AG04449 (cell line): ENCODE measurements at regions not wholly inside any gene's neighbourhood (a gene's known extent, or its start where the extent isn't known, plus 50 kb on each side); places are given as distances from the start of the nearest gene placed in this dataset.

ENCODE experiments used
- CTCF ChIA-PET: fragments of 350-600 bp; formaldehyde crosslinking; extraction: SDS; loops from one replicate; lab custom pipeline; 2021; ENCODE audit warnings: antibody characterized with exemption; lab: Yijun Ruan, JAX
- POLR2A ChIA-PET: fragments of 400-600, 350-600 bp; formaldehyde crosslinking; extraction: SDS; loops from one replicate; lab custom pipeline; 2020; ENCODE audit warnings: antibody characterized with exemption, inconsistent platforms; lab: Yijun Ruan, JAX
- DNase-seq: peaks from one replicate; pipeline ENCODE4 v3.0.0-alpha.2; 2010; ENCODE audit warnings: low read depth, low spot score
- H3K4me3 ChIP-seq: 2 replicates; pipeline ENCODE4 v1.5.1; 2011; ENCODE audit warnings: low read depth, mild to moderate bottlenecking, control low read depth, low read length
- CTCF ChIP-seq: IDR thresholded peaks from one replicate; pipeline ENCODE4 v1.5.1; 2011; ENCODE audit warnings: mild to moderate bottlenecking, moderate library complexity, low read length, control low read depth, inconsistent platforms; ENCODE audit not compliant: insufficient read depth; ENCODE audit errors: missing control alignments

- TF ChIP-seq CTCF: no peak
- CTCF ChIA-PET: interaction anchor here (0.8 to 1.1 kb wide), 3 partner anchors 11 to 208 kb away, joined by 3 read pairs; no protein-coding TSS in a partner anchor
- DNase-seq: no peak
- H3K4me3 ChIP-seq: no peak overlapping the region
- POLR2A ChIA-PET: interaction anchor here (0.9 kb wide), 1 partner anchor 9 kb away, joined by 3 read pairs; no protein-coding TSS in a partner anchor
Measured at GRCh38 chr15:99495430-99496301, 70.1 kb upstream of the MEF2A start.

- no peak for TF ChIP-seq CTCF
- H3K4me3 ChIP-seq: no peak overlapping the region
- ChIA-PET CTCF (interaction anchor here (1.0 to 1.1 kb wide), 2 partner anchors 15 to 207 kb away, joined by 3 read pairs; no protein-coding TSS in a partner anchor), POLR2A (interaction anchor here (0.9 kb wide), 1 partner anchor 10 kb away, joined by 3 read pairs; no protein-coding TSS in a partner anchor)
- DNase-seq: no peak
Measured at GRCh38 chr15:99496302-99496629, 69.5 kb upstream of the MEF2A start.

GRCh38 chr15:99502182-99502581, 63.6 kb upstream of the MEF2A start:
- POLR2A ChIA-PET: no interaction called here
- CTCF ChIA-PET: interaction anchor here (0.8 to 1.1 kb wide), 2 partner anchors 93 to 215 kb away, joined by 3 read pairs; no protein-coding TSS in a partner anchor

GRCh38 chr15:99502661-99503060, 63.1 kb upstream of the MEF2A start:
- DNase-seq: no peak
- POLR2A ChIA-PET: no interaction called here
- CTCF ChIA-PET: interaction anchor here (0.8 to 1.1 kb wide), 2 partner anchors 94 to 216 kb away, joined by 3 read pairs; no protein-coding TSS in a partner anchor
- no peak overlapping the region for H3K4me3 ChIP-seq
- TF ChIP-seq CTCF: no peak

More at GRCh38 chr15:99502182-99502581, 63.6 kb upstream of the MEF2A start:
- no peak for TF ChIP-seq CTCF
- no peak for DNase-seq
- no peak overlapping the region for H3K4me3 ChIP-seq

- no peak for DNase-seq
- no peak overlapping the region for H3K4me3 ChIP-seq
- CTCF ChIA-PET: interaction anchor here (1.7 kb wide), 1 partner anchor 17 kb away, joined by 5 read pairs; no protein-coding TSS in a partner anchor
- POLR2A ChIA-PET: no interaction called here
- no peak for TF ChIP-seq CTCF
Measured at GRCh38 chr15:99503411-99503810, 62.4 kb upstream of the MEF2A start.
